ENCODE measurements at regions not wholly inside any gene's neighbourhood (a gene's known extent, or its start where the extent isn't known, plus 50 kb on each side); places are given as distances from the start of the nearest gene placed in this dataset.

GRCh38 chr18:44048846-44049245 is 631.8 kb upstream of the SETBP1 start:
- Mint-ChIP-seq H3K27me3 (no peaks in the 10 kb centered on the region), H3K36me3 (no peaks in the 10 kb centered on the region), H3K9me3 (no peaks in the 10 kb centered on the region), H3K27ac (no peak overlapping the region), H3K4me1 (ENCODE audit: unreplicated experiment) (no peaks in the 10 kb centered on the region), H3K4me3 (no peak overlapping the region)
- no peak for TF ChIP-seq CTCF (conservative IDR thresholded peaks at IDR 0.05)
- no peak for DNase-seq (ENCODE audit: extremely low spot score, unreplicated experiment)

DNA sequence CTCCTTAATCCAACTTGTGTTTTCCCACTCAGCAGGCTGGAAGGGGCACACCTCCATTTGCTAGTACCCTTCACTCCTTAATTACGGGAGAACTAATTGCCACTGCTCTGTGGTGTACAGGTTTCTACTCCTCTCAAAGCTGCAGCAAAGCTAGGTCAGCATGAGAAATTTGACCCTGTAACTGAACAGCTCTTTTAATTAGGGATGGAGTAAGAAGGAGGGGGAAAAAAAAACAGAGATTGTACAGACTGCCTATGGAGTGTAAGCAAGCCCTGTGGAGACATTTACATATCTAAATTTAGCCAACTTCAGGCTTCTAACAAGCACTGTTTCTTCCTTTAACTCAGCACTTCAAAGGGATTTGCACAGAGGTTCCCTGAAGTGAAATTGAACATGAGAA is 629.7 kb upstream of the SETBP1 start:
- no peak for DNase-seq (ENCODE audit: extremely low spot score, unreplicated experiment)
- no peak overlapping the region for H3K27ac Mint-ChIP-seq
- no peaks in the 10 kb centered on the region for H3K27me3 Mint-ChIP-seq
- no peaks in the 10 kb centered on the region for H3K36me3 Mint-ChIP-seq
- H3K9me3 Mint-ChIP-seq, result no peaks in the 10 kb centered on the region
- TF ChIP-seq CTCF (conservative IDR thresholded peaks at IDR 0.05), result no peak
- no peak overlapping the region for H3K4me3 Mint-ChIP-seq
- H3K4me1 Mint-ChIP-seq (ENCODE audit: unreplicated experiment), result no peaks in the 10 kb centered on the region

- Mint-ChIP-seq H3K36me3 (no peaks in the 10 kb centered on the region), H3K4me3 (no peak overlapping the region), H3K4me1 (ENCODE audit: unreplicated experiment) (no peaks in the 10 kb centered on the region), H3K27me3 (no peaks in the 10 kb centered on the region), H3K9me3 (no peaks in the 10 kb centered on the region), H3K27ac (no peak overlapping the region)
- no peak for TF ChIP-seq CTCF (conservative IDR thresholded peaks at IDR 0.05)
- no peak for DNase-seq (ENCODE audit: extremely low spot score, unreplicated experiment)
Measured at GRCh38 chr18:44054514-44054913, 626.2 kb upstream of the SETBP1 start.

DNA sequence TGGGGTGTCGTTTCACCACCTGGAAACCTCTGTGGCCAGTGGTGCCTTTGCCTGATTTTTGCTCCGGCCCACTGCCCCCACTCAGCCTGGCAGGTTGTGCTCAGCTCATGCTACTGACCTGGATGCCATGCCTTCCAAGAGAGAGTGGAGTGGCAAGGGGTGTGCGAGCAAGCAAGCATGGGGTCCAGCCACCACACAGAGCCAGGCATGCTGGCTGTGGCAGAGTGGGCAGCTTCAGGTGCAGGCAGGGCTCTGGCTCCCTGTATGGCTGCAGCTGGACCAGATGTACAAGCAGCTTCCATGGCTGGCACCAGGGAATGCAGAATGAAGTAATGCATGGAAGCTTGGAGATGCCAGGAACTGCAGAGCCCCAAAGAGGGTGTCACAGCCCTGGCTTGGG is 620.5 kb upstream of the SETBP1 start:
- no peaks in the 10 kb centered on the region for H3K36me3 Mint-ChIP-seq
- no peaks in the 10 kb centered on the region for H3K4me1 Mint-ChIP-seq (ENCODE audit: unreplicated experiment)
- H3K4me3 Mint-ChIP-seq, result no peak overlapping the region
- no peak overlapping the region for H3K27ac Mint-ChIP-seq
- DNase-seq (ENCODE audit: extremely low spot score, unreplicated experiment), result no peak
- H3K9me3 Mint-ChIP-seq, result no peaks in the 10 kb centered on the region
- H3K27me3 Mint-ChIP-seq, result peaks cover 5% of the 10 kb centered on the region
- TF ChIP-seq CTCF (conservative IDR thresholded peaks at IDR 0.05), result no peak

GRCh38 chr18:44061438-44061837 is 619.2 kb upstream of the SETBP1 start:
- no peaks in the 10 kb centered on the region for H3K36me3 Mint-ChIP-seq

More at GRCh38 chr18:44061438-44061837, 619.2 kb upstream of the SETBP1 start:
- H3K4me1 Mint-ChIP-seq (ENCODE audit: unreplicated experiment), result no peaks in the 10 kb centered on the region
- H3K4me3 Mint-ChIP-seq, result no peak overlapping the region
- no peak for DNase-seq (ENCODE audit: extremely low spot score, unreplicated experiment)
- H3K27ac Mint-ChIP-seq, result no peak overlapping the region
- H3K27me3 Mint-ChIP-seq, result peaks cover 5% of the 10 kb centered on the region
- TF ChIP-seq CTCF (conservative IDR thresholded peaks at IDR 0.05), result no peak
- H3K9me3 Mint-ChIP-seq, result no peaks in the 10 kb centered on the region
